CD4-positive, alpha-beta T cell (primary cell): ENCODE measurements at regions not wholly inside any gene's neighbourhood (a gene's known extent, or its start where the extent isn't known, plus 50 kb on each side); places are given as distances from the start of the nearest gene placed in this dataset.

Experiments
- ATAC-seq: fragments of 200-7000 bp; cut with Tn5 transposase; one replicate; pipeline ENCODE4 v1.10.0; 2022; ENCODE audit warnings: mild to moderate bottlenecking; ENCODE audit not compliant: poor library complexity
- CTCF ChIA-PET: fragments of 350-600 bp; sonication (Branson Sonifier 250); formaldehyde crosslinking; loops from one replicate; lab custom pipeline; 2021; ENCODE audit warnings: antibody characterized with exemption, inconsistent platforms; lab: Charles Lee
- POLR2A ChIA-PET: fragments of 350-600 bp; sonication (Branson Sonifier 250); formaldehyde crosslinking; loops from one replicate; lab custom pipeline; 2021; ENCODE audit warnings: antibody characterized with exemption, inconsistent platforms; lab: Charles Lee
- DNase-seq, 14 experiments: peaks; one replicate each; pipeline ENCODE4 v3.0.0-alpha.2; 2013 to 2020; ENCODE audit warnings: mixed read lengths in 2 of 14
- H3K27ac ChIP-seq, 2 donors: one replicate each; pipeline versions ENCODE4 v1.5.1 to v1.7.0; 2013; ENCODE audit warnings: low read length in 2 of 2, low read depth in 1 of 2, mild to moderate bottlenecking in 1 of 2
- H3K27me3 ChIP-seq, 2 experiments: 1 replicate in 1 of 2; 2 replicates in 1 of 2; pipeline versions ENCODE4 v1.6.1 to v1.7.0; 2013; ENCODE audit warnings: low read length in 2 of 2, control low read depth in 1 of 2, mild to moderate bottlenecking in 1 of 2, moderate library complexity in 1 of 2; ENCODE audit not compliant: insufficient read depth in 2 of 2, control insufficient read depth in 1 of 2
- H3K36me3 ChIP-seq: one replicate; pipeline ENCODE4 v1.6.1; 2013; ENCODE audit warnings: low read length, control low read depth; ENCODE audit not compliant: insufficient read depth
- H3K4me1 ChIP-seq: one replicate; pipeline ENCODE4 v1.6.1; 2013; ENCODE audit warnings: low read length, control low read depth; ENCODE audit not compliant: insufficient read depth
- H3K4me3 ChIP-seq: one replicate; pipeline ENCODE4 v1.5.1; 2013; ENCODE audit warnings: mild to moderate bottlenecking, low read length, moderate library complexity
- H3K9me3 ChIP-seq, 2 experiments: 1 replicate in 1 of 2; 2 replicates in 1 of 2; pipeline versions ENCODE4 v1.6.1 to v1.7.0; 2013; ENCODE audit warnings: low read length in 2 of 2, mild to moderate bottlenecking in 2 of 2, control low read depth in 1 of 2, moderate library complexity in 1 of 2; ENCODE audit not compliant: control insufficient read depth in 1 of 2, insufficient read depth in 1 of 2
- H3K27ac Mint-ChIP-seq: one replicate; pipeline ENCODE4 v1.8.0; 2020; ENCODE audit warnings: mixed read lengths
- H3K27me3 Mint-ChIP-seq: one replicate; pipeline ENCODE4 v1.8.0; 2021; ENCODE audit warnings: mixed read lengths
- H3K36me3 Mint-ChIP-seq: one replicate; pipeline ENCODE4 v1.8.0; 2021; ENCODE audit warnings: low read depth, mixed read lengths
- H3K4me1 Mint-ChIP-seq: one replicate; pipeline ENCODE4 v1.8.0; 2021; ENCODE audit warnings: low read depth, mixed read lengths
- H3K4me3 Mint-ChIP-seq: one replicate; pipeline ENCODE4 v1.8.0; 2020; ENCODE audit warnings: mild to moderate bottlenecking, mixed read lengths
- H3K9me3 Mint-ChIP-seq: one replicate; pipeline ENCODE4 v1.8.0; 2020; ENCODE audit warnings: mixed read lengths
- CTCF ChIP-seq: fragments of 200-600 bp; IDR thresholded peaks from one replicate; pipeline ENCODE4 v1.8.0; 2022; ENCODE audit warnings: antibody characterized with exemption, mild to moderate bottlenecking
- intact Hi-C, 2 experiments: fragments of 100-400 bp; cut with DNase I in 1 of 2; cut with micrococcal nuclease in 1 of 2; formaldehyde crosslinking; loops; one replicate each; pipeline versions ENCODE4 v1.15.1 to v1.9.0; 2023 to 2025; cut with DNase I, micrococcal nuclease

- Mint-ChIP-seq H3K36me3 (no peaks in the 10 kb centered on the region), H3K4me3 (no peak overlapping the region), H3K27ac (no peak overlapping the region), H3K27me3 (no peaks in the 10 kb centered on the region), H3K4me1 (no peaks in the 10 kb centered on the region), H3K9me3 (peaks cover 15% of the 10 kb centered on the region)
- no peaks in the 10 kb centered on the region for H3K36me3 ChIP-seq
- POLR2A ChIA-PET = no interaction called here
- no peak overlapping the region for H3K27ac ChIP-seq
- no peaks in the 10 kb centered on the region for H3K27me3 ChIP-seq
- TF ChIP-seq CTCF = no peak
- intact Hi-C loops = no loop called here
- DNase-seq (no peak), ATAC-seq (no peak)
- H3K4me1 ChIP-seq = no peaks in the 10 kb centered on the region
- no peak overlapping the region for H3K4me3 ChIP-seq
- H3K9me3 ChIP-seq = peaks cover 0 to 7% of the 10 kb centered on the region in 2 experiments
- CTCF ChIA-PET = no interaction called here
These were observed 603.9 kb downstream of the DMRTA1 start for GRCh38 chr9:23050548-23050947.

GRCh38 chr9:23073136-23073535 lies 626.5 kb downstream of the DMRTA1 start:
- no peak for ATAC-seq
- POLR2A ChIA-PET = no interaction called here
- Histone ChIP-seq H3K36me3 (no peaks in the 10 kb centered on the region), H3K4me3 (no peak overlapping the region), H3K4me1 (no peaks in the 10 kb centered on the region), H3K9me3 (peaks cover 3 to 7% of the 10 kb centered on the region in 2 experiments), H3K27ac (no peak overlapping the region), H3K27me3 (no peaks in the 10 kb centered on the region)
- TF ChIP-seq CTCF = no peak
- H3K36me3 Mint-ChIP-seq = no peaks in the 10 kb centered on the region
- H3K9me3 Mint-ChIP-seq = peaks cover 11% of the 10 kb centered on the region
- CTCF ChIA-PET = no interaction called here
- no peaks in the 10 kb centered on the region for H3K27me3 Mint-ChIP-seq
- H3K27ac Mint-ChIP-seq = no peak overlapping the region
- intact Hi-C loops = no loop called here
- H3K4me1 Mint-ChIP-seq = no peaks in the 10 kb centered on the region
- no peak for DNase-seq
- H3K4me3 Mint-ChIP-seq = no peak overlapping the region

GRCh38 chr9:23079798-23080197 lies 633.2 kb downstream of the DMRTA1 start:
- H3K4me3 ChIP-seq = no peak overlapping the region
- ATAC-seq = no peak
- ChIA-PET POLR2A (no interaction called here), CTCF (no interaction called here)
- H3K27ac ChIP-seq = no peak overlapping the region
- Mint-ChIP-seq H3K36me3 (no peaks in the 10 kb centered on the region), H3K4me3 (no peak overlapping the region), H3K4me1 (no peaks in the 10 kb centered on the region), H3K27ac (no peak overlapping the region), H3K9me3 (peaks cover 21% of the 10 kb centered on the region), H3K27me3 (no peaks in the 10 kb centered on the region)
- H3K27me3 ChIP-seq = no peaks in the 10 kb centered on the region
- no peak for TF ChIP-seq CTCF
- intact Hi-C loops = no loop called here
- H3K9me3 ChIP-seq = peaks cover 4 to 7% of the 10 kb centered on the region in 2 experiments
- H3K4me1 ChIP-seq = no peaks in the 10 kb centered on the region
- DNase-seq = no peak
- no peaks in the 10 kb centered on the region for H3K36me3 ChIP-seq
